CD4-positive, alpha-beta T cell treated with Interleukin-17A for 1 hour (primary cell): ENCODE measurements at regions not wholly inside any gene's neighbourhood (a gene's known extent, or its start where the extent isn't known, plus 50 kb on each side); places are given as distances from the start of the nearest gene placed in this dataset.

Source experiments
- DNase-seq: peaks from one replicate; pipeline ENCODE4 v3.0.0-alpha.2; 2020

DNA sequence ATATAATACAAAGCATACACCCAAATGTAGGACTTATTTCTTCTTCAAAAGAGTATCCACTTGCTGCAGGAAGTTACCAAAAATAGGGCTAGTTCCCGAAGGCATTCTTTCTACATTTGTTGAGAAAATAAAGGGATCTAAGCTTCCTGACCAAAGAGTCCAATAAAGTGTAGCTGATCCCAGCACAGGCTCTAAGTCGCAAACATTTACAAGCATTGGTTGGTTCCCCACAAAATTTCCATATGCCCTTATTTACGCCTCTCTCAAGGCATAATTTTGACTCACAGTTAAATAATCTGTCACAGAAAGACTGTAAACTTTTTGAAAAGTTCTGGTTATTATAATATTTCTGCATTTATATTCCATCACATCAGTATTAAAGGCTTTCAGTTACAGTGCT lies 1520.1 kb upstream of the ZEB2 start:
- DNase-seq: no peak

DNA sequence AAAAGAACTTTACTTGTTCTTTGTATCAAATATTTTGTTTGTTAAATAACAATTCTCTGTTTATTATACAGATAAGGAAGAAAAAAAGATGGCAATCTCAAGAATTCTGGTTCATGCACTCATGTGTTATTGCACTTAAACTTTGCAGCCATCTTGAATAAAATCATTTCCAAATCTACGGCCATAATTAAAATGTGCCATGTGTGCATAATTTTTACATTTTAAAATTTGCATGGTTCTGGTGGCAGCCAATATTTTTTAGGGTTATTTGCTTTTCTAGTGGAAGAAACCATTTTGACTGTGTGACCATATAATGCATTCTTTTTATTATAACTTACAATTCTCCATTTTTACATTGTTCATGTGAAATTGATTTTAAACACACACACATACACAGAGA lies 1518.1 kb upstream of the ZEB2 start:
- DNase-seq: no peak

DNA sequence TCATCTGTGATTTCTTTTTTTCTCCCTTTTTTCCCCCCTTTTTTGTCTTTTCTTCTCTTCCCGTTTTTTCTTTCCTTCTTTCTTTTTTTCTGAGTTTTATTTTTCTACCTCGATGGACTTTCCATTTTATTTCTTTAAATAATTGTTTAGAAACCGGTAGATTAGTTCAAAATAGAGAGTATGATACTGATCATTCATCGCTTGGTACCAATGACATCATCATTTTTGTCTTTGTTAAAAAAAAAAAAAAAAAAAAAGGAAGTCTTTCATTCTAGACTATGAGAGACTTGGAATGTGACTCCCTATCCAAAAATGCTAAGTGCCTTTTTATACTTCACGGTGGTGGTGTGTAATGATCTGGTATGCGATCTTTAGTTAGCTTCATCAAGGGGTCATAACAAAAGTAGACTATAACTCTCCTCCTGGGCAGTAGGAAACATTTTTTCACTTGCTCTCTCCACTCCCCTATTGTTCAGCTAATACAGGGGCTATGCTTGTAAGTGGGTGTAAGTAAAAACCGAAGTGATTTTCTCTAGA lies 1517.5 kb upstream of the ZEB2 start:
- DNase-seq: no peak

DNA sequence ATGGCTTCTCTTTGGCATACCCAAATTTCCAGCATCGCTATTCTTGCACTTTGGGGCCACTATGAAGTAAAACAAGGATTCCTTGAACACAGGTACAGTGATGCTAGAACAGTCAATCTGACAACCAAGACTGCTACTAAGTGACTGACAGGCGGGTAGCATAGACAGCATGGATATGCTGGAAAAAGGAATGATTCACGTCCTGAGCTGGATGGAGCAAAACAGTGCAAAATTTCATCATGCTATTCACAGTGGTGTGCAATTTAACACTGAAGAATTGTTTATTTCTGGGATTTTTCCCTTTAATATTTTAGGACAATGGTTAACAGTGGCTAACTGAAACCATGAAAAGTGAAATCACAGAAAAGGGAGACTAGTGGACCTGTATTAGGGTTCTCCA lies 1511.2 kb upstream of the ZEB2 start:
- DNase-seq: no peak

DNA sequence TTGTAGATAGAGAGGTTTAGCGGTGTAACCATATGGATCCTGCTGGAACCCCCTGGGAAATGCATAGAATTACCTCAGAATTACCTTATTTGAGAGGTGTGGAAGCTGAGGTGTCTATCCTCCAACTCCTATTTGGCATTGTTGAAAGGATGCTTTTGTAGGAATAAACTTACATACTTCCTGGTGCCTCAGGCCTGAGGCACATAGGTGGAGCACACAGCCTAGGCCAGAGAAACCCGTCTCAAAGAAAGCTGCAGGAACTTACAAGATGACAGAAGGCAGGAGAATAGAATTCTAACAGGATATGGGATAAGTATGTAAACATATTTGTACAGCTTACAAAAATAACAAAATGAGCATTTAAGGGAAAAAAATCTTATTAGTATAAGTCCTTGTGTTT lies 1507.2 kb upstream of the ZEB2 start:
- no peak for DNase-seq

DNA sequence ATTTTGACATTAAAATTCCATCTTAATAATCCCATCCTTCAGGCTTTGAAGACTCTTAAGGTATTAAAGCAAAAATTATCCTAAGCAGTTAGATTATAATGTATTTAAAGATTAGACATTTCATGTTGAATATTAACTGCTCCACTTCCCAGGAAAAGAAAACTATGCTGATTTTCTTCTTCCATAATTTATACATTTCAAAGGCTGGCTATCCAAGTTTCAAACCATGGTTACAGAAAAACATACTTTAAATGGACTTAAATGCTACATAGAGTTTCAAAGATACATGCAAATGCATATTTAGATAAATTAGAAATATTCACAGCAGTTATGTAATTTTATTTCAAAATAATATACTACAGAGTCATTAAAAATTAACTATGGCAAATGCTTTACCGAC lies 1505.6 kb upstream of the ZEB2 start:
- DNase-seq: no peak

DNA sequence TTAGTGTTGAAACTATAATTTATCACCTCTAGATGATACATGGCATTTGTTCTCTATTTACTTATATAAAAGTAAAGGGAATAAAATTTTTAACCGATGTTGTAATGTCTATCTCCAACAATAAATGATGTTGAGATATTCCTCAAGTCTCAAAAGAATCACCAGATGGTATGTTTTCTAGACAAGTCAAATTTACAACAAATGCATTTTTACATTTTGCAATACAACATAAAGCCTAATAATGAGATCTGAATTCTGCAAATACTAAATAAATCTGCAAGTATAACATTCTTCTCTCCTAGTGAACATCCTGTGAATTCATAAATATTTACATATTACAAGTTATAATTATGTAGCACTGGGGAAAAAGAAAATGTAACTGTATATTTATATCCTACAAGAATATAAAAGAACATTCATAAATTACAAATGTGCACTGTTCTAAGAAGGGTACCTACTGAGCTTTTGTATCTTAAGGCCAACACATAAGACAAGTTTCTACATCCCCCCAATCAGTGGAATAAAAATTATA lies 1504.4 kb upstream of the ZEB2 start:
- no peak for DNase-seq

DNA sequence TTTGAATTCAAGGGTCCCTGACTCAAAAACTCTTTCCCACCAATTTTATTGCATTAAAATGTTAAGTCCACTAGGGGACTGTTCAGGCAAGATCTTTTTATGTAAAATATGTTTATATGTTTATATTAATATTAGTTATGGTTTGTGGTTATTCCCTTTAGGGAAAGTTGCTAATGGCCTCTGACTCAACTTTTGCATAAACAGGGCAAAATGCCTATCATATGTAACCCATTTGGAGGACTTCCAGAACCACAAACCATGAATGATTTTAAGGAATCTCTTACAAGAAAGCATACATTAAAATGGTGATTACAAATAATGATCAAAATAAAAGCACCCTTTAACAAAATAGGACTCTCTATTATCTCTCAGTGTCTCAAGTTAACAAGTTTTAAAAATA lies 1484.5 kb upstream of the ZEB2 start:
- no peak for DNase-seq

DNA sequence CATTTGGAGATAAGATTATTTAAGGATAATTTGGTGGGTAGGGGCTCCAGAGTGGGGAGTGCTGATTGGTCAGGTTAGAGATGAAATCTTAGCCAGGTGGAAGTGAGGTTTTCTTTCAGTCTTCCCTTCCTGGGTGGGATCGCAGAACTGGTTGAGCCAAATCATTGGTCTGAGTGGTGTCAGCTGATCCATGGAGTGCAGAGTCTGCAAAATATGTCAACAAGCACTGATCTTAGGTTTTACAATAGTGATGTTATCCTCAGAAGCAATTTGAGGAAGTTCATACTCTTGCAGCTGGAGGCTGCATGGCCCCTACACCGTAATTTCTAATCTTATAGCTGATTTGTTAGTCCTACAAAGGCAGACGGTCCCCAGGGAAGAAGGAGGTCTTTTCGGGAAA lies 1483.4 kb upstream of the ZEB2 start:
- DNase-seq: no peak

DNA sequence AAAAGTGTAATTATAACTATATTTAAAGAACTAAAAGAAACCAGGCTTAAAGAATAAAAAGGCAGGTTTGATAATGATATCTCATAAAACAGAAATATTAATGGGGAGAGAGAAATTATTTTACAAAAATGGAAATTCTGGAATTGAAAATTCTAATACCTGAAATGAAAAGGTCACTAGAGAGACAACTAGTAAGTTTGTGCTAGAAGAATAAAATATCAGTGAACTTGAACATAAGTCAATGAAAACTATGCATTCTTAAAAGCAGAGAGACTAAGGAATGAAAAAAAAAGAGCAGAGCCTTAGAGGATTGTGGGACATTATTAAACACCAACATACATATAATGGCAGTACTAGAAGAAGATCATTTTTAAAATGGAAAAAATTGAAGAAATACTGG lies 1475.0 kb upstream of the ZEB2 start:
- no peak for DNase-seq

DNA sequence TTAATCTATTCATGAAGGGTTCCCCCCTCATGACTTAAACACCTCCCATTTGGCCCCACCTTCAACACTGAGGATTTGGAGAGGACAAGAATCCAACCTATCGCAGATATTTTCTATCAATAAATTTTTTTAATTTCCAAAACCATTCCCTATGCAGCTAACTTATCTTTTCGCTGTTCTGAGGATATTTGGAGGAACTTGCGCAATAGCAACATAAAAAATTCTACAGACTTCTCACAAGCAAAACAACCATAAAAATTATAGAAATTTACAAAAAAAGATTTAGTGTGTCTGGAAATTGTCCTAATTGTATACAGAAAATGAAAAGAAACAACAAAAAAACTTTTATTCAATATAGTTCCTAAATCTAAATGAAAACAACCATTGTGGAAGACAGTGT lies 1472.7 kb upstream of the ZEB2 start:
- DNase-seq: no peak

DNA sequence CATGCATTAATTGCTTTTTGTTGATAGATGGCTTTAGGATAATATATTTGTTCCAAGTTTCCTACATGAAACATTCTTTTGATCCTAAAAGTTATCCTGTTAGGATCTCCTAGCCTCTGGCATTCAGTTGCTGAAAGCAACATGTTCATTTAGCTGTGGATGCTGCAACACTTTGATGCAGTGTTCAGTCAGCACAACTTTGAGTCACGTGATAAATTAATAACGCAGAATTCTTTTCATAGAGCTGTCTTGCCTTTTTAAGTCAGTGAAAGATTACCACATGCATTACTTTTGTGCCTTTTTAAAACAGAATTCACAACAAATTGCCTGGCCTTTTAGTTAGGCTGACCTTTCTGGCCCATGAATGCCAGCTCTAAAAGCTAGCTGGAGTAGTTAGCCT lies 1467.9 kb upstream of the ZEB2 start:
- DNase-seq: no peak

DNA sequence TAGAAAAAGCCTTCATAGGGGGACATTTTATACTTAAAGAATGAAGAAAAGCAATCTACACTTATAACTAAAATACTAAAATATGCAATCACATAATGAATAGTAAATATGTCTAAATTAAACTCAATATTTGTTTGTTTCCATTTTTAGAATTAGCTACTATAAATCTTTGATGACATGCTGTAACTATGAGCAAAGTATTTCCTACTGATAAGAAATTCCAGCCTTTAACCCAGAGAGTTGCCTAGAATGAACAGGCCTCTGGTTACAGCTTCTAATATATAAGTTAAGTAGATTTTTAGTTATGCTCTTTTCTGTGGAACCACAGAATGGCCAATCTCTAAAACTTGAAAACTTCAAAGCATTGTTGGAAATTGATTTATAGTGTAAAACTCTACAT lies 1465.6 kb upstream of the ZEB2 start:
- DNase-seq: no peak

DNA sequence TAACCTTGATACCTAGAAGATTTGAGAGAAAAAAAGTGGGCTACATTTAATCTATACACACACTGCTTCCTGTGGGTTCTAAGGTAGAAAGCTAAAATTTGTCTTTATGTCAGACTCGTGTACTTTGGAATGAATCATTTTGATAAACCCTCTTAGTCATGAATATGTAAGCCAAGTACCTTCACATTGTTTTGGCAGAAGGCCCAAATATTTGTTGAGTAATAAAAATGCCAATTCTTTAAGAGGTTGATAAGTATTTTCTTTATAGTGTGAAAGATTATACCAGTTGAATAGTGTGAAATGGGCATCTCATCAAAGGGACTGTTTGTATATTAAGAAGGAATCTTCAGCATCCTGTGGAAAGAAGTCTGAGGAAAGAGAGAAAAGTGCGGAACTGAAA lies 1464.7 kb upstream of the ZEB2 start:
- no peak for DNase-seq

DNA sequence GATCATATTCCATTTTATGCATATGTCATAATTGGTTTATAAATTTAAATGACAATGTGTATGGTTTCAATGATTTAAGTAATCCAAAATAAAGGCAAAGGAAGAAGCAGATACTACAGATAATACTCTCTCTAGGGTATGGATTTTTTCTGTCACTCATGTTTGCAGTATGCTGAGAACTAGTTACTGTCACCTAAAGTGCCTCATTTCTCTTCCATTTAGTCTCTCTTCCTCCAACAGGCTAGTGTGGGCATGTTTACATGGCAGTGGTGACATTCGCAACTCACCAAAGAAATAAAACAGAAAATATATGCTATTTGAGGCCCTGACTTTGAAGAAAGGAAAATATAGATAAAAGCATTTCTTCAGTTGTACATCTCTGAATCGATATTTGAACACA lies 1460.4 kb upstream of the ZEB2 start:
- no peak for DNase-seq

DNA sequence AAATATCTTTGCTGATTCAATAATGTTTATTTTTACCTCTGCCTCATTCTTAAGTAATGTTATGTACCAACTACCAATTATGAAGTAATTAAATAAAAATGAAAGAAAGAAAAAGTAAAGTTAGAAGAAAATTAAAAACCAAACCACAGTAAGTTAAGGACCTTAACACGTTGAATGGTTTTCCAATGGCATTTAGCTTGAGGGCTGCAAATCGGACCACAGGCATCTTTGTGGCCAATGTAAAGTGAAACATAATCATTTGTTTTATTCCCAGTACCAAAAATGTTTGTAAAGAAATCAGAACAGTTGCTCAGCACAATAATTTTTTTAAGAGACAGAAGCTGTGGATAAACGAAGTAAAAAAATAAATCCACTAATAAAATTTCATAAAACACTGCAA lies 1455.5 kb upstream of the ZEB2 start:
- no peak for DNase-seq

DNA sequence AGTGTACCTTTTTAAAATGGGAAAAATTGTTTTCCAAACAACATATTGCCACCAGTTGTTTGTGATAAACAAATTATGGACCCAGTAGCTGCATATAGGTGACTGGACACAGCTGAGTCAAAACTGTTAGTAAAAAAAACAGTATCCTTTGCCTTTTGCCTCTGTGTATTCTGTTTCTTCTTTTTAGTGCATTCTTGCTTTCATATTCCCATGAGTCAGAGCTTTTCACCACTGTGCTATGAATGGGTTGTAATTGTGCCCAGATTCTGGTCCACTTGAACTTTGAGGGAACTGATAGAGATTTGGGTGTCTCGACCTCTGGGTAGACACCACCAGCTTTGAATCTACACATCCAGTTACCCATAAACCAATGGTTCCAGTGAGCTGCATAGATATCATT lies 1441.9 kb upstream of the ZEB2 start:
- no peak for DNase-seq

DNA sequence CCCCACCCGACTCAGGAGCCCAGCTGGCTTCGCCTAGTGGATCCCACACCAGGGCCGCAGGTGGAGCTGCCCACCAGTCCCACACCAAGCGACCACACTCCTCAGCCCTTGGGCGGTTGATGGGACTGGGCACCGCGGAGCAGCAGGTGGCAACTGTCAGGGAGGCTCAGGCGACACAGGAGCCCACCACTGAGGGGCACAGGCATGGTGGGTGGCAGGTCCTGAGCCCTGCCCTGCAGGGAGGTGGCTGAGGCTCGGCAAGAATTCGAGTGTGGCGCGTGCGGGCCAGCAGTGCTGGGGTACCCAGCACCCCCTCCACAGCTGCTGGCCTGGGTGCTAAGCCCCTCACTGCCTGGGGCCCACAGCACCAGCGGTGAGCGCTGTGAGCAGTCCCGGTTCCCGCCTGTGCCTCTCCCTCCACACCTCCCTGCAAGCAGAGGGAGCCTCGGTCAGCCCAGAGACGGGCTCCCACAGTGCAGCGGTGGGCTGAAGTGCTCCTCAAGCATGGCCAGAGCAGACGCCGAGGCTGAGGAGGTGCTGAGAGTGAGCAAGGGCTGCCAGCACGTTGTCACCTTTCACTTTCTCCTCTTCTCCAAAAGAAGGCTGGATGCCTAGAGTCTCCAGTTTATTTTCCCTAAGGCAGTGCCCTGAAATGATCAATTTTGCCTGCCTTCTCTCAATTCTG lies 1440.7 kb upstream of the ZEB2 start:
- DNase-seq: no peak

DNA sequence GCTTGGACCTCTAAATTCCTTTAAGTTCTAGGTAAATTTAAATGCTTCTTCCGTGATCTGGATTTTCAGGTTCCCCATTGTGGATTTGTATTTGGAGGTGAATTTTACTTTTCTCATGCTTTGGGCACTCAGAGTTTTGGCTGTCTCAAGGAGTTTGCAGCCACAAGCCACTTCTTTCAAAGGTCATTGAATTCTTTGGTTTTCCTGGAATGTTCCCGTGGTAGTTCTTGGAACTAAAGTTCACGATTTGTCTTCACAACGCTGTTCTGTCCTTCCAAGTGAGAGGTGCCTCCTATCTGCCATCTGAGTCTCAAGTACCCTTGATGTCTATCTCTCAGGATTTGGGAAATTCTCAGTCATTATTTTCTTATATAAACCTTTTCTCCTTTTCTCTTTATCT lies 1438.7 kb upstream of the ZEB2 start:
- no peak for DNase-seq

DNA sequence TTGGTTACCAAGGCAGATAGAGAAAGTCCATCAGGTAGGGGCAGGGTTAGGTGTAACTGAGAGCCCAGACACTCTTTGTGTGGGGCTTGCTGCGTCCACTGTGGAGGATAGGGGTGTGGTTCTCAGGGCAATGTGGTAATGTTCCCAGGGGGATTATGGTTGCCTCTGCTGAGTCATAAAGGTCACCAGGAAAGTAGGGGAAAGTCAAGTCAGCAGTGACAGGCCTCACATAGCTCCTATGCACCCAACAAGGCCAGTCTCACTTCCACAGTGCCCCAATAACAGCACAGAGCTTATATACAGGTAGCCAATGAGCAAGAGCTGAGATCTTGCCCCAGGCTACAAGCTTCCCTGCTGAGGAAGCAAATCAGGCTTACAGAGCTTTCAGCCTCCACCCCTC lies 1438.0 kb upstream of the ZEB2 start:
- DNase-seq: no peak

DNA sequence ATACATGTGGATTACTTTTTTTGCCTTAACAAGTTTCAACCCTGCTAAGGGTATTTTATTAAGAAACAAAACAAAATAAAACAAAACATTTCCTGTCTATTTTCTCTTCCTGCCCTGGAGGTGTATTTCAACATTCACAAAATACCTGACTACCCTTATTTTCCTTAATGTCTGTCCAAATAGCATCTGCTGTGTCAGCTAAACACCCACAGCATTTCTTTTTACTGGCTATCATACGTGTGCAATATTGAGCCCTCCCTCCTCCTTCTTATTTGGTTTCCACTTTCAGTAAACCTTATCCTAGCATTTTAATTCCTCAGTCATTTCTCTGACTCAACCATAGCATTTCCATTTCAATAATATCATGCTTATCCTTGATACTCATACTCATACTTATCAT lies 1420.0 kb upstream of the ZEB2 start:
- DNase-seq: no peak

DNA sequence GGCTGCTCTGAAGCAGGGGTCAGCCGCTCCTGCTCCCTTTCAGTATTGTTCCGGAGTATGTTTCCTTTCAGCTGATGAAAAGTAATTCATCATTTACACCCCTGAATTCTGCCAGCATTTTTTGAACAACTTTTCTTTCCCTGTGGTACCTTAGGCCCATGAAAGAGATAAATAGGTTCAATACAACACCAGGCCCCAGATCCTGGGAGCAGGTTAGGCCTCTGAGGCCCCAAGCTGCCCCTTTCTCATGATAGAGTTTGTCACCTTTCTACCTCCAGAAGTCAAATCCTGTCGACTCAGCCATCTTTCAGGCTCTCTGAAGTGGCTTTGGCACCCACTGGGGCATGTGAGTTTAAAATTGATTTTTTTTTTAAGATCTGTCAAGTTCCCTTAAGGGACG lies 1415.1 kb upstream of the ZEB2 start:
- DNase-seq: no peak

DNA sequence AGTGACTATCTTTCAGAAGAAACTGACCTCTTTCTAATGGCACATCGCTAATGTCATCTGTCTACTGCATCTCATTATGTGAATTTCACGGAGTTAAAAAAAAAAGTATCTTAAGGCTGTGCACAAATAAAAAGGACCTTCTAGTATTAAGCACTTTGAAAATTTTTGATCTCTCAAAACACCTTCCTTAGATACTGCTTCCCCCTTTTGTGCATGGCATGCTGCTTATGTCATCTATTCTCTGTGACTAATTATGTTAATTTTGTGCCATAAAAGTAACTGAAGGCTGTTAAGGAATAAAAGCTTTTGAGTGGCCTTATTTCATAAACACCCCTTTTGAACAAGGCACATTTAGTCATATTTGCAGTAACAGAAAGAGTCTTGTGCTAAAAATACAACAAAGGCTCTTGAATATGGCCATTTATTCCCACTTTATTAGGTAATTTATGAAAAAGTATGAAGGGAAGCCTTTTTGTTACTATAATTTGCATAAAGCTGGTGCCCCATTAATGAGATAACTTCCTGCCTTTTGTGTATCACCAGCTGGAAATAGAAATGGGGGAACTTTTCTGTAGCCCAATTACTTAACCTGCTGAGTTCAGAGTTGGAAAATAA lies 1412.0 kb upstream of the ZEB2 start:
- DNase-seq: no peak

DNA sequence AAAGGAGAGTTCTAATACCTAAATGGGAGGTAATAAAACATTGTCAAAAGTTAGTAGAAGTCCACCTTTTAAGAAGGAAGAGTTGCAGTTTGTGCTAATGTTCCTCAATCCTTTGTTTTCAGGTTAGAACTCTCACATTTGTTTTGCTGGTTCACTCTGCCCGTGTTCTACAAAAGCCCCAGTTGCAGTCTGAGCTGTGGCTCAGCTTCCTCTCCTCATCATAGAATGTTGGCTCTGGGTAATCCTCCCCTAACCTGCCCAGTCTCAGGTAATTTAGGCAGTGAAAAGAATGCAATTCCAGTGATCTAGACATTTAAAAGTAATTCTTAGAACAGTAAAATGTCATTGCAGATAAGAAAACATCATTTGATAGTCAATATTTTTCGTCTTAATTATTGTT lies 1410.4 kb upstream of the ZEB2 start:
- DNase-seq: no peak
